T47D (cell line): ENCODE measurements at regions not wholly inside any gene's neighbourhood (a gene's known extent, or its start where the extent isn't known, plus 50 kb on each side); places are given as distances from the start of the nearest gene placed in this dataset.
A peak's percentile ranks its signal among the peaks of the same experiment; 100 is the strongest.

Experiments
- DNase-seq, 2 experiments: peaks; one replicate each; pipeline versions ENCODE4 v3.0.0 to v3.0.0-alpha.2; 2011 to 2012; ENCODE audit warnings: low read depth in 1 of 2, low spot score in 1 of 2
- JUND ChIP-seq: IDR thresholded peaks from 2 replicates; pipeline ENCODE4 v1.6.1; 2012; ENCODE audit warnings: low read depth
- in situ Hi-C: cut with HindIII; loops from 2 replicates; pipeline ENCODE4 v1.10.0; 2016; ENCODE audit warnings: low sequenced_read_pairs, low pct_unique_long_range_greater_than_20kb

- in situ Hi-C loops: no loop called here
- DNase-seq: no peak
- no peak for TF ChIP-seq JUND
These were observed 219.3 kb upstream of the CTNNB1 start for GRCh38 chr3:40979962-40980361.

GRCh38 chr3:40980467-40980866, 218.8 kb upstream of the CTNNB1 start:
- in situ Hi-C loops: no loop called here
- no peak for DNase-seq
- no peak for TF ChIP-seq JUND

GRCh38 chr3:40985195-40985594, 214.1 kb upstream of the CTNNB1 start:
- TF ChIP-seq JUND: no peak
- peak in 1 of 2 experiments; percentile 19 for DNase-seq
- in situ Hi-C loops: no loop called here

GRCh38 chr3:40988468-40988867, 210.8 kb upstream of the CTNNB1 start:
- TF ChIP-seq JUND: no peak
- in situ Hi-C loops: no loop called here
- DNase-seq: no peak

- no peak for DNase-seq
- no peak for TF ChIP-seq JUND
- in situ Hi-C loops: no loop called here
These were observed 209.9 kb upstream of the CTNNB1 start for GRCh38 chr3:40989141-40990061.

- in situ Hi-C loops: no loop called here
These were observed 209.2 kb upstream of the CTNNB1 start for GRCh38 chr3:40990062-40990456.

GRCh38 chr3:40992023-40992422, 207.3 kb upstream of the CTNNB1 start:
- TF ChIP-seq JUND: no peak
- in situ Hi-C loops: no loop called here
- DNase-seq: no peak

More at GRCh38 chr3:40990062-40990456, 209.2 kb upstream of the CTNNB1 start:
- TF ChIP-seq JUND: no peak
- no peak for DNase-seq

GRCh38 chr3:40994611-40995010, 204.7 kb upstream of the CTNNB1 start:
- TF ChIP-seq JUND: no peak
- no peak for DNase-seq
- in situ Hi-C loops: no loop called here

GRCh38 chr3:40995271-40995670, 204.0 kb upstream of the CTNNB1 start:
- TF ChIP-seq JUND: no peak
- DNase-seq: no peak
- in situ Hi-C loops: no loop called here

- DNase-seq: no peak
- no peak for TF ChIP-seq JUND
- in situ Hi-C loops: no loop called here
These were observed 202.9 kb upstream of the CTNNB1 start for GRCh38 chr3:40996382-40996781.

- no peak for DNase-seq
- in situ Hi-C loops: no loop called here
- no peak for TF ChIP-seq JUND
These were observed 202.2 kb upstream of the CTNNB1 start for GRCh38 chr3:40996827-40997710.

- no peak for DNase-seq
These were observed 201.4 kb upstream of the CTNNB1 start for GRCh38 chr3:40997711-40998519.

More at GRCh38 chr3:40997711-40998519, 201.4 kb upstream of the CTNNB1 start:
- in situ Hi-C loops: no loop called here
- no peak for TF ChIP-seq JUND
